HepG2 (cell line): ENCODE measurements at regions not wholly inside any gene's neighbourhood (a gene's known extent, or its start where the extent isn't known, plus 50 kb on each side); places are given as distances from the start of the nearest gene placed in this dataset.
"Not testable (repeated sequence)": the region's sequence is repeated elsewhere in the genome, so short reads cannot be mapped to it uniquely, and the experiment has no call there.

ENCODE experiments used
- ATAC-seq: fragments of 200-7000 bp; cut with Tn5 transposase; 3 replicates; pipeline ENCODE4 v1.9.1; 2020; ENCODE audit warnings: mild to moderate bottlenecking, moderate library complexity
- BruUV-seq: library from RNA; stranded (reverse); fragments of 400-500 nt; replicated peaks from 2 replicates; lab custom pipeline; 2021; lab: Mats Ljungman, UMichigan
- CTCF ChIA-PET: fragments of 300-600 bp; formaldehyde crosslinking; extraction: SDS; loops from one replicate; lab custom pipeline; 2021; ENCODE audit warnings: low total read pairs, inconsistent platforms, low intra/inter-chr PET ratio; lab: Yijun Ruan, JAX
- POLR2A ChIA-PET: fragments of 350-600 bp; sonication (Branson Sonifier 250); formaldehyde crosslinking; loops from one replicate; lab custom pipeline; 2020; ENCODE audit warnings: antibody characterized with exemption, inconsistent platforms; lab: Yijun Ruan, JAX
- DNase-seq: peaks from one replicate; pipeline ENCODE4 v3.0.0-alpha.2; 2015; ENCODE audit warnings: low spot score
- FAIRE-seq: peaks from 3 replicates; lab custom pipeline; 2011; peaks lifted over from hg19 to GRCh38; lab: Jason Lieb, UNC
- H2AFZ ChIP-seq: one replicate; pipeline ENCODE4 v1.6.1; 2011; ENCODE audit warnings: low read length, inconsistent platforms
- H3K27ac ChIP-seq: fragments of 300-600 bp; 3 replicates; pipeline ENCODE4 v1.8.0; 2011; ENCODE audit warnings: mixed run types, mild to moderate bottlenecking, mixed read lengths, low read length, inconsistent platforms; ENCODE audit not compliant: insufficient read depth; ENCODE audit errors: extremely low read length
- H3K27me3 ChIP-seq, 2 experiments: fragments of 200-600 bp in 1 of 2; 2 replicates in 1 of 2; 3 replicates in 1 of 2; pipeline versions ENCODE4 v1.6.0 to v1.8.0; 2011; ENCODE audit warnings: low read length in 2 of 2, mild to moderate bottlenecking in 2 of 2, moderate library complexity in 2 of 2, inconsistent platforms in 1 of 2; ENCODE audit not compliant: insufficient read depth in 2 of 2, control insufficient read depth in 1 of 2
- H3K36me3 ChIP-seq, 2 experiments: fragments of 200-600 bp in 1 of 2; replicated peaks in 1 of 2; 2 replicates in 1 of 2; 3 replicates in 1 of 2; pipeline versions ENCODE4 v1.5.1 to v1.8.0; 2011; ENCODE audit warnings: low read length in 2 of 2, inconsistent platforms in 1 of 2; ENCODE audit not compliant: insufficient read depth in 2 of 2, control insufficient read depth in 1 of 2
- H3K4me1 ChIP-seq: 2 replicates; pipeline ENCODE4 v1.5.1; 2012; ENCODE audit warnings: low read length, inconsistent platforms; ENCODE audit not compliant: insufficient read depth
- H3K4me2 ChIP-seq: 2 replicates; pipeline ENCODE4 v1.6.0; 2011; ENCODE audit warnings: low read depth, low read length, inconsistent platforms
- H3K4me3 ChIP-seq, 3 experiments: fragments of 200-600 bp in 1 of 3; sonication (generic), shearing (Covaris generic) in 1 of 3; replicated peaks in 1 of 3; 2 replicates each; pipeline ENCODE4 v1.5.1; 2011 to 2016; ENCODE audit warnings: low read length in 3 of 3, inconsistent platforms in 2 of 3, low read depth in 2 of 3, mild to moderate bottlenecking in 2 of 3, control low read depth in 1 of 3, mixed read lengths in 1 of 3; ENCODE audit not compliant: insufficient read depth in 1 of 3
- H3K79me2 ChIP-seq: one replicate; pipeline ENCODE4 v1.6.1; 2011; ENCODE audit warnings: low read length, inconsistent platforms; ENCODE audit not compliant: insufficient read depth
- H3K9ac ChIP-seq: 2 replicates; pipeline ENCODE4 v1.6.0; 2011; ENCODE audit warnings: mild to moderate bottlenecking, low read depth, low read length, inconsistent platforms; ENCODE audit not compliant: insufficient read depth
- H3K9me3 ChIP-seq: 2 replicates; pipeline ENCODE4 v1.5.1; 2012; ENCODE audit warnings: mild to moderate bottlenecking, low read length
- H4K20me1 ChIP-seq: 2 replicates; pipeline ENCODE4 v1.6.0; 2011; ENCODE audit warnings: inconsistent platforms, mild to moderate bottlenecking, low read length, moderate library complexity; ENCODE audit not compliant: insufficient read depth
- DPF2 ChIP-seq: sonication (generic); formaldehyde crosslinking; IDR thresholded peaks from 2 replicates; pipeline ENCODE4 v1.4.0; 2020; ENCODE audit warnings: mild to moderate bottlenecking, low read depth, missing genetic modification reagents, borderline replicate concordance
- GPN1 ChIP-seq: sonication (generic); formaldehyde crosslinking; IDR thresholded peaks from 2 replicates; pipeline ENCODE4 v1.5.1; 2020; ENCODE audit warnings: missing genetic modification reagents, borderline replicate concordance
- HNRNPL ChIP-seq: fragments of 200-400 bp; formaldehyde crosslinking; IDR thresholded peaks from 2 replicates; pipeline ENCODE4 v1.6.1; 2017; ENCODE audit warnings: mild to moderate bottlenecking, low read depth, low read length
- PLRG1 ChIP-seq: fragments of 450-650 bp; conservative IDR thresholded peaks from 2 replicates; pipeline ENCODE4 v1.6.1; 2016
- ZBTB8A ChIP-seq: sonication (generic); formaldehyde crosslinking; IDR thresholded peaks from 2 replicates; pipeline ENCODE4 v1.4.0; 2020; ENCODE audit warnings: mild to moderate bottlenecking, low read depth, missing genetic modification reagents, borderline replicate concordance
- ZMYM4 ChIP-seq: sonication (generic); formaldehyde crosslinking; IDR thresholded peaks from 2 replicates; pipeline ENCODE4 v1.8.1; 2023; ENCODE audit warnings: mild to moderate bottlenecking, missing genetic modification reagents
- ZNF251 ChIP-seq: sonication (generic); formaldehyde crosslinking; IDR thresholded peaks from 2 replicates; pipeline ENCODE4 v1.9.0; 2021; ENCODE audit warnings: mild to moderate bottlenecking, missing genetic modification reagents
- ZNF337 ChIP-seq: sonication (generic); formaldehyde crosslinking; IDR thresholded peaks from 2 replicates; pipeline ENCODE4 v1.5.1; 2020; ENCODE audit warnings: missing genetic modification reagents, low read depth, mild to moderate bottlenecking, borderline replicate concordance
- ZNF383 ChIP-seq: sonication (generic); formaldehyde crosslinking; IDR thresholded peaks from 2 replicates; pipeline ENCODE4 v1.4.0; 2020; ENCODE audit warnings: missing genetic modification reagents, mild to moderate bottlenecking, borderline replicate concordance
- ZNF720 ChIP-seq: sonication (generic); formaldehyde crosslinking; IDR thresholded peaks from 2 replicates; pipeline ENCODE4 v1.4.0; 2020; ENCODE audit warnings: missing genetic modification reagents
- WGBS: methylation state at CpG from one replicate; pipeline ENCODE4 v1.1.6; 2017; ENCODE audit warnings: low lambda C conversion rate; 5-methylcytosine and 5-hydroxymethylcytosine counted together
- in situ Hi-C: cut with HindIII; loops from 2 replicates; pipeline ENCODE4 v1.10.0; 2017; ENCODE audit warnings: low pct_unique_long_range_greater_than_20kb; ENCODE audit not compliant: extremely low pct_ligation_motif_present
- intact Hi-C: fragments of 100-400 bp; cut with micrococcal nuclease; formaldehyde crosslinking; loops from one replicate; pipeline ENCODE4 v1.10.0; 2022; ENCODE audit not compliant: unreplicated experiment
- TF ChIP-seq, protein P1 (sequence below): sonication (generic); formaldehyde crosslinking; IDR thresholded peaks from 2 replicates; pipeline ENCODE4 v1.4.0; 2020; ENCODE audit warnings: mild to moderate bottlenecking, missing genetic modification reagents
- TF ChIP-seq, protein P2 (sequence below), 2 experiments: sonication (generic) in 1 of 2; formaldehyde crosslinking in 1 of 2; IDR thresholded peaks; 2 replicates each; pipeline versions ENCODE4 v1.4.0 to v1.6.1; 2016 to 2020; ENCODE audit warnings: borderline replicate concordance in 1 of 2, low read depth in 1 of 2, mild to moderate bottlenecking in 1 of 2, missing genetic modification reagents in 1 of 2

DNA sequence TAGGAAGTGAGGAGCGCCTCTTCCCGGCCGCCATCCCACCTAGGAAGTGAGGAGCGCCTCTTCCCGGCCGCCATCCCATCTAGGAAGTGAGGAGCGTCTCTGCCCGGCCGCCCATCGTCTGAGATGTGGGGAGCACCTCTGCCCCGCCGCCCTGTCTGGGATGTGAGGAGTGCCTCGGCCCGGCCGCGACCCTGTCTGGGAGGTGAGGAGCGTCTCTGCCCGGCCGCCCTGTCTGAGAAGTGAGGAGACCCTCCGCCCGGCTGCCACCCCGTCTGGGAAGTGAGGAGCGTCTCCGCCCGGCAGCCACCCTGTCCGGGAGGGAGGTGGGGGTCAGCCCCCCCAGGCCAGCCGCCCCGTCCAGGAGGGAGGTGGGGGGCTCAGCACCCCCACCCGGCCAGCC, 814.4 kb downstream of the GATA3 start:
- CTCF ChIA-PET, H3K4me2 ChIP-seq, H4K20me1 ChIP-seq, ATAC-seq, H3K27me3 ChIP-seq, H3K36me3 ChIP-seq, BruUV-seq, H3K9ac ChIP-seq, FAIRE-seq, intact Hi-C loops, H3K4me1 ChIP-seq, DNase-seq, H3K27ac ChIP-seq, H3K9me3 ChIP-seq, H3K79me2 ChIP-seq, H3K4me3 ChIP-seq, H2AFZ ChIP-seq, in situ Hi-C loops, POLR2A ChIA-PET: not testable (repeated sequence)
- WGBS, result no CpG with 5 or more reads among the region's 29 CpGs

DNA sequence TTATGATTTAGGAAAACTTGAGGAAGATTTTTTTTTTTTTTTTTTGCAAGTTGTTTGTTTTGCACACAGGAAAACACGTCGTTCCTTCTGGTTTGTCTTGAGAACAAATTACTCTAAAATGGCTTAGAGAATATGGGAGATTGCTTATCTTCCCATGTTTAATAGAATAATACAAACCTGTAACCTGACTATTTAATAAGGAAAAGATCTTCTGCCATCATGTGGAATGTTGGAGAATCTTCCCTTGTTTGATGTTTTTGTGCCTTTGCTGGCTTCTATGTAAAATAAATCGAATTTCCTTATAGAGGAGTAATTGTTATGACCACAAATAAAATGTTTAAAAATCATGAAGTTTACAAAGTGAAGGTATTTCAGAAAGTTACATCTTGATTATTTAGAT, 818.8 kb downstream of the GATA3 start:
- in situ Hi-C loops, result no loop called here
- Histone ChIP-seq H3K9ac (no peak overlapping the region), H3K4me3 (no peak overlapping the region), H3K9me3 (no peaks in the 10 kb centered on the region), H3K4me2 (no peak overlapping the region), H3K27ac (no peak overlapping the region), H3K27me3 (no peaks in the 10 kb centered on the region), H2AFZ (no peak overlapping the region), H3K36me3 (no peaks in the 10 kb centered on the region), H4K20me1 (no peaks in the 10 kb centered on the region), H3K79me2 (no peaks in the 10 kb centered on the region), H3K4me1 (no peaks in the 10 kb centered on the region)
- intact Hi-C loops, result no loop called here
- ATAC-seq (no peak), FAIRE-seq (no peak), DNase-seq (no peak)
- no TSS peak for BruUV-seq
- ChIA-PET POLR2A (no interaction called here), CTCF (no interaction called here)
- WGBS, result 0% methylated on average over 3 of the region's 3 CpGs
- TF ChIP-seq ZNF337 (CRISPR knock-in tag), result no peak
- TF ChIP-seq, protein P1, sequence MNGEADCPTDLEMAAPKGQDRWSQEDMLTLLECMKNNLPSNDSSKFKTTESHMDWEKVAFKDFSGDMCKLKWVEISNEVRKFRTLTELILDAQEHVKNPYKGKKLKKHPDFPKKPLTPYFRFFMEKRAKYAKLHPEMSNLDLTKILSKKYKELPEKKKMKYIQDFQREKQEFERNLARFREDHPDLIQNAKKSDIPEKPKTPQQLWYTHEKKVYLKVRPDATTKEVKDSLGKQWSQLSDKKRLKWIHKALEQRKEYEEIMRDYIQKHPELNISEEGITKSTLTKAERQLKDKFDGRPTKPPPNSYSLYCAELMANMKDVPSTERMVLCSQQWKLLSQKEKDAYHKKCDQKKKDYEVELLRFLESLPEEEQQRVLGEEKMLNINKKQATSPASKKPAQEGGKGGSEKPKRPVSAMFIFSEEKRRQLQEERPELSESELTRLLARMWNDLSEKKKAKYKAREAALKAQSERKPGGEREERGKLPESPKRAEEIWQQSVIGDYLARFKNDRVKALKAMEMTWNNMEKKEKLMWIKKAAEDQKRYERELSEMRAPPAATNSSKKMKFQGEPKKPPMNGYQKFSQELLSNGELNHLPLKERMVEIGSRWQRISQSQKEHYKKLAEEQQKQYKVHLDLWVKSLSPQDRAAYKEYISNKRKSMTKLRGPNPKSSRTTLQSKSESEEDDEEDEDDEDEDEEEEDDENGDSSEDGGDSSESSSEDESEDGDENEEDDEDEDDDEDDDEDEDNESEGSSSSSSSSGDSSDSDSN (CRISPR knock-in tag), result no peak
- TF ChIP-seq PLRG1, result no peak
- TF ChIP-seq HNRNPL, result no peak
- TF ChIP-seq ZNF383 (CRISPR knock-in tag), result no peak
- TF ChIP-seq ZBTB8A, result no peak
- TF ChIP-seq ZNF251, result no peak
- no peak for TF ChIP-seq ZNF720 (CRISPR knock-in tag)
- TF ChIP-seq GPN1, result no peak
- TF ChIP-seq ZMYM4, result no peak
- TF ChIP-seq, protein P2, sequence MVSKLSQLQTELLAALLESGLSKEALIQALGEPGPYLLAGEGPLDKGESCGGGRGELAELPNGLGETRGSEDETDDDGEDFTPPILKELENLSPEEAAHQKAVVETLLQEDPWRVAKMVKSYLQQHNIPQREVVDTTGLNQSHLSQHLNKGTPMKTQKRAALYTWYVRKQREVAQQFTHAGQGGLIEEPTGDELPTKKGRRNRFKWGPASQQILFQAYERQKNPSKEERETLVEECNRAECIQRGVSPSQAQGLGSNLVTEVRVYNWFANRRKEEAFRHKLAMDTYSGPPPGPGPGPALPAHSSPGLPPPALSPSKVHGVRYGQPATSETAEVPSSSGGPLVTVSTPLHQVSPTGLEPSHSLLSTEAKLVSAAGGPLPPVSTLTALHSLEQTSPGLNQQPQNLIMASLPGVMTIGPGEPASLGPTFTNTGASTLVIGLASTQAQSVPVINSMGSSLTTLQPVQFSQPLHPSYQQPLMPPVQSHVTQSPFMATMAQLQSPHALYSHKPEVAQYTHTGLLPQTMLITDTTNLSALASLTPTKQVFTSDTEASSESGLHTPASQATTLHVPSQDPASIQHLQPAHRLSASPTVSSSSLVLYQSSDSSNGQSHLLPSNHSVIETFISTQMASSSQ (IDR thresholded peaks at IDR 0.05; ENCODE audit: low read depth), result no peak
- TF ChIP-seq, protein P2 (CRISPR knock-in tag; IDR thresholded peaks at IDR 0.05; ENCODE audit: borderline replicate concordance), result no peak
- no peak for TF ChIP-seq DPF2 (CRISPR knock-in tag)
